ENCODE measurements at regions not wholly inside any gene's neighbourhood (a gene's known extent, or its start where the extent isn't known, plus 50 kb on each side); places are given as distances from the start of the nearest gene placed in this dataset.

DNA sequence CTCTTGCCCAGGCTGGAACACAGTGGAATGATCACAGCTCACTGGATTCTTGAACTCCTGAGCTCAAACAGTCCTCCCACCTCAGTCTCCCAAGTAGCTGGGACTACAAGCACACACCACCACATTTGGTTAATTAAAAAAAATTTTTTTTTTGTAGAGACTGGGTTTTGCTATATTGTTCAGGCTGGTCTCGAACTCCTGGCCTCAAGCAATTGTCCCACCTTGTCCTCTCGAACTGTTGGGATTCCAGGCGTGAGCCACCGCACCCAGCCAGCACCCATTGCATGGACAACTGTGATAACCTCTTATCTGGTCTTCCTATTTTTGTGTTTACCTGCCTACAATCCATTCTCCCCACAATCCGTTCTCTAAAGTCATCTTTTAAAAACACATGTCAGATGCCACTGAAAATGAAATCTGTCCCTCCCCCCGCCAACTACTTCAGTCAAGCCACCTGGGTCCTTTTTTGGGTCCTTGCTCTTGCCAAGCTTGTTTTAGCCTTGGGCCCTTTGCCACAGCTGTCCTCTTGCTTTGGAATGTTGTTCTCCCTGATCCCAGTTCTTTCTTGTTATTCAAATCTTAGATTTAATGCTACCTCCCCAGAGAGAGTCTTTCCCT is 250.5 kb downstream of the PIK3R1 start:
- H3K9me3 Mint-ChIP-seq = no peaks in the 10 kb centered on the region
- H3K4me3 Mint-ChIP-seq = no peak overlapping the region
- no peak for DNase-seq
- intact Hi-C loops (cut with micrococcal nuclease) = loop anchor here (10.0 kb wide), 2 partner anchors 279 to 951 kb away; no protein-coding TSS in a partner anchor
- H3K36me3 Mint-ChIP-seq (ENCODE audit: low read depth) = no peaks in the 10 kb centered on the region
- H3K4me1 Mint-ChIP-seq (ENCODE audit: low read depth) = no peaks in the 10 kb centered on the region
- no peaks in the 10 kb centered on the region for H3K27me3 Mint-ChIP-seq (ENCODE audit: low read depth)
- CTCF ChIA-PET = no interaction called here
- H3K27ac Mint-ChIP-seq = no peak overlapping the region

- no peaks in the 10 kb centered on the region for H3K27me3 Mint-ChIP-seq (ENCODE audit: low read depth)
- DNase-seq = no peak
- H3K4me3 Mint-ChIP-seq = no peak overlapping the region
- H3K4me1 Mint-ChIP-seq (ENCODE audit: low read depth) = no peaks in the 10 kb centered on the region
- CTCF ChIA-PET = no interaction called here
- no peaks in the 10 kb centered on the region for H3K9me3 Mint-ChIP-seq
- H3K27ac Mint-ChIP-seq = no peak overlapping the region
- intact Hi-C loops (cut with micrococcal nuclease) = loop anchor here (10.0 kb wide), 2 partner anchors 278 to 952 kb away; no protein-coding TSS in a partner anchor
- H3K36me3 Mint-ChIP-seq (ENCODE audit: low read depth) = no peaks in the 10 kb centered on the region
Measured at GRCh38 chr5:68467208-68467607, 251.7 kb downstream of the PIK3R1 start.

DNA sequence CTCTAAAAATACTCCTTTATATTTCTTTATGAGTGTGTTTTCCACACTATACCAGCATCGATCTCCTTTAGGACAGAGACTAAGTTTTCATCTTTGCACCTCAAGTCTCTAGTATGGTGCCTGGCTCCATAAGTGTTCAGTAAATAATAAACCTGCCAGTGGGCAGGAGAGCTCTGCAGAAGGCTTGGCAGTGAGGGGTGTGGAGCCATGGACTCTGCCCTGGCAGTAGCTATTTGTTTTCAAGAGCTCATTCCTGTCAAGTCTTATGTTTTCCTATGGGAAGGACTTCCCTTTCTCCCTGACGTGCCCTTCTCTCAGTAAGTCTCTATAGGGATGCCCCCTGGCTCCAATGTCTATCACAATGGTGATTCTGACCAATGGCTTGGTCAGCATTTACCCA is 252.2 kb downstream of the PIK3R1 start:
- no peak for DNase-seq
- intact Hi-C loops (cut with micrococcal nuclease) = loop anchor here (10.0 kb wide), 2 partner anchors 277 to 953 kb away; no protein-coding TSS in a partner anchor
- CTCF ChIA-PET = no interaction called here
- Mint-ChIP-seq H3K27me3 (ENCODE audit: low read depth) (no peaks in the 10 kb centered on the region), H3K4me3 (no peak overlapping the region), H3K9me3 (no peaks in the 10 kb centered on the region), H3K36me3 (ENCODE audit: low read depth) (no peaks in the 10 kb centered on the region), H3K27ac (no peak overlapping the region), H3K4me1 (ENCODE audit: low read depth) (no peaks in the 10 kb centered on the region)

- H3K4me1 Mint-ChIP-seq (ENCODE audit: low read depth) = no peaks in the 10 kb centered on the region
- intact Hi-C loops (cut with micrococcal nuclease) = loop anchor here (10.0 kb wide), 2 partner anchors 276 to 954 kb away; no protein-coding TSS in a partner anchor
- H3K4me3 Mint-ChIP-seq = no peak overlapping the region
- no peaks in the 10 kb centered on the region for H3K27me3 Mint-ChIP-seq (ENCODE audit: low read depth)
- no peak overlapping the region for H3K27ac Mint-ChIP-seq
- no peaks in the 10 kb centered on the region for H3K36me3 Mint-ChIP-seq (ENCODE audit: low read depth)
- no peak for DNase-seq
- H3K9me3 Mint-ChIP-seq = no peaks in the 10 kb centered on the region
- CTCF ChIA-PET = no interaction called here
Measured at GRCh38 chr5:68468322-68468721, 252.8 kb downstream of the PIK3R1 start.

DNA sequence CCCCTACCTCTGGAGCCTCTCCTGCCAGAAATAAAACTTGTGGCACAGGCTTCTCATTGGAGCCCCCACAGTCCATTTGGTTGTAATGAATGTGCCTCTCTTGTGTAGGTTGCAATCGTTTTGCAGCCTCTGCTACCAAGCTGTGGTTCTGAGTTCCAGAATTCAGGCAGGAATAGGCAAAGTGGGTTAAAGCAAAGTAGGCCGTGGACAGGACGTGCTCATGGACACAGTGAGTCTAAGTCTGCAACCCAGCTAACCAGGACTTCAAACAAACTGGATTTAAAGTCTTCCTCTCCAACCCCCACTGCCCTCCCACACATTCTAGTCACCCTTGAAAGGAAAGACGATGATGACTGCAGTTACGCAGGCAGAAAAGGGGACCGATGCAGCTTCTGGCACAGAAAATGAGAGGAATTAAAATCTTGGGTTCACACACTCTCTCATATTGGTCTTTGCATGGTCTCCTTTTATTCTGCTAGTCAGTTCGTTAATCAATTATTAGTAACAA is 260.0 kb downstream of the PIK3R1 start:
- Mint-ChIP-seq H3K27me3 (ENCODE audit: low read depth) (no peaks in the 10 kb centered on the region), H3K4me3 (no peak overlapping the region), H3K27ac (no peak overlapping the region), H3K9me3 (no peaks in the 10 kb centered on the region), H3K4me1 (ENCODE audit: low read depth) (no peaks in the 10 kb centered on the region), H3K36me3 (ENCODE audit: low read depth) (no peaks in the 10 kb centered on the region)
- intact Hi-C loops (cut with micrococcal nuclease) = no loop called here
- CTCF ChIA-PET = no interaction called here
- no peak for DNase-seq

DNA sequence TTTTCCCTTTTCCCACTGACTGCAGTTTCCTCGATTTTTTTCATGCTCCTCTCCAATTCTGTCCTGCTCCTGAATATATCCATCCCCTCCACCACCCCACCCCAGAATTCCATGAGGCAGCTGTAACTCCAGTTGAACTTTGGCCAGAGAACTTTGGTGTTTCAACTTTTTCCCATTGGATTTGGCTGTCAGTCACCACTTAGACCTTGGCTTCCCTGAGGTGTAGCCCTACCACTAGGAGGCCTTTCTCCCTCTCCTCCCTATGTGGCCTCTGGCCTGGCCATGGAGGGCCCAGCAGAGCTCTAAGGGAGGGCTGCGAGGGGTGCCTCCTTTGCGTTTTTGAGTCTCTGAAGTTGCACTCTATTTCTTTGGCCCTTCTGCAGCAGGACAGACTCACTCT is 261.3 kb downstream of the PIK3R1 start:
- no peak overlapping the region for H3K27ac Mint-ChIP-seq
- H3K4me1 Mint-ChIP-seq (ENCODE audit: low read depth) = no peaks in the 10 kb centered on the region
- DNase-seq = no peak
- intact Hi-C loops (cut with micrococcal nuclease) = no loop called here
- CTCF ChIA-PET = no interaction called here
- no peaks in the 10 kb centered on the region for H3K27me3 Mint-ChIP-seq (ENCODE audit: low read depth)
- H3K4me3 Mint-ChIP-seq = no peak overlapping the region
- H3K9me3 Mint-ChIP-seq = no peaks in the 10 kb centered on the region
- no peaks in the 10 kb centered on the region for H3K36me3 Mint-ChIP-seq (ENCODE audit: low read depth)

GRCh38 chr5:68478301-68479095 is 262.9 kb downstream of the PIK3R1 start:
- CTCF ChIA-PET = interaction anchor here (0.6 kb wide), 1 partner anchor 239 kb away, joined by 3 read pairs; no protein-coding TSS in a partner anchor
- H3K4me3 Mint-ChIP-seq = no peak overlapping the region
- H3K27me3 Mint-ChIP-seq (ENCODE audit: low read depth) = peaks cover 2% of the 10 kb centered on the region
- no peaks in the 10 kb centered on the region for H3K4me1 Mint-ChIP-seq (ENCODE audit: low read depth)
- DNase-seq = no peak
- intact Hi-C loops (cut with micrococcal nuclease) = no loop called here
- H3K9me3 Mint-ChIP-seq = no peaks in the 10 kb centered on the region
- H3K36me3 Mint-ChIP-seq (ENCODE audit: low read depth) = no peaks in the 10 kb centered on the region
- no peak overlapping the region for H3K27ac Mint-ChIP-seq

GRCh38 chr5:68479524-68479923 is 264.0 kb downstream of the PIK3R1 start:
- Mint-ChIP-seq H3K4me1 (ENCODE audit: low read depth) (no peaks in the 10 kb centered on the region), H3K27me3 (ENCODE audit: low read depth) (peaks cover 2% of the 10 kb centered on the region), H3K9me3 (no peaks in the 10 kb centered on the region), H3K27ac (no peak overlapping the region), H3K36me3 (ENCODE audit: low read depth) (no peaks in the 10 kb centered on the region), H3K4me3 (no peak overlapping the region)
- no peak for DNase-seq
- CTCF ChIA-PET = no interaction called here
- intact Hi-C loops (cut with micrococcal nuclease) = no loop called here

- Mint-ChIP-seq H3K27ac (no peak overlapping the region), H3K4me1 (ENCODE audit: low read depth) (no peaks in the 10 kb centered on the region), H3K9me3 (no peaks in the 10 kb centered on the region), H3K27me3 (ENCODE audit: low read depth) (peaks cover 2% of the 10 kb centered on the region), H3K36me3 (ENCODE audit: low read depth) (no peaks in the 10 kb centered on the region), H3K4me3 (no peak overlapping the region)
- CTCF ChIA-PET = interaction anchor here (0.6 kb wide), 1 partner anchor 82 kb away, joined by 3 read pairs; no protein-coding TSS in a partner anchor
- no peak for DNase-seq
- intact Hi-C loops (cut with micrococcal nuclease) = no loop called here
Measured at GRCh38 chr5:68480335-68480940, 264.9 kb downstream of the PIK3R1 start.

DNA sequence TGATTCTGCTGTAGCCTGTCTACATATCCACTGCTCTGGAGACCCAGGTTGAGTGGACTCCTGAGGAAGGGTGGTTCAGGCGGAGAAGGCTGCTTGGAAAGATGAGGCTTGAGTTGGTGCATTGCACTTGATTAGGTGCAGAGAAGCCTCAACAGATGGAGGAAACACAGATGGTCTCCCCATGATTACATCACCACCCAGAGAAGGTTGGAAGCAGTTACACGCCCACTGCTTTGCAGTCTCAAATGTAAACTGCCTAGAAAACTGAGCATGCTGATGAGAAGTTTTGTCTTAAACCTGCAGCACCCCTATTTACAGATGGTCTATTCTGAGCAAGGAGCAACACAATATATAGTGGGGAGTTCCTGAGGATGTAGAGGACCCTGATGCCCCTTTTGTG is 266.6 kb downstream of the PIK3R1 start:
- H3K27ac Mint-ChIP-seq = no peak overlapping the region

GRCh38 chr5:68484307-68485068 is 268.9 kb downstream of the PIK3R1 start:
- Mint-ChIP-seq H3K4me3 (no peak overlapping the region), H3K4me1 (ENCODE audit: low read depth) (no peaks in the 10 kb centered on the region), H3K27ac (no peak overlapping the region), H3K36me3 (ENCODE audit: low read depth) (no peaks in the 10 kb centered on the region), H3K9me3 (no peaks in the 10 kb centered on the region), H3K27me3 (ENCODE audit: low read depth) (peaks cover 6% of the 10 kb centered on the region)
- no peak for DNase-seq
- CTCF ChIA-PET = no interaction called here
- intact Hi-C loops (cut with micrococcal nuclease) = no loop called here

More for the DNA sequence above, 266.6 kb downstream of the PIK3R1 start:
- no peaks in the 10 kb centered on the region for H3K4me1 Mint-ChIP-seq (ENCODE audit: low read depth)
- no peaks in the 10 kb centered on the region for H3K9me3 Mint-ChIP-seq
- DNase-seq = no peak
- H3K36me3 Mint-ChIP-seq (ENCODE audit: low read depth) = no peaks in the 10 kb centered on the region
- no peak overlapping the region for H3K4me3 Mint-ChIP-seq
- peaks cover 2% of the 10 kb centered on the region for H3K27me3 Mint-ChIP-seq (ENCODE audit: low read depth)
- CTCF ChIA-PET = no interaction called here
- intact Hi-C loops (cut with micrococcal nuclease) = no loop called here

GRCh38 chr5:68489556-68489955 is 274.0 kb downstream of the PIK3R1 start:
- Mint-ChIP-seq H3K27me3 (ENCODE audit: low read depth) (peaks cover 3% of the 10 kb centered on the region), H3K9me3 (no peaks in the 10 kb centered on the region), H3K36me3 (ENCODE audit: low read depth) (no peaks in the 10 kb centered on the region), H3K4me1 (ENCODE audit: low read depth) (no peaks in the 10 kb centered on the region), H3K4me3 (no peak overlapping the region), H3K27ac (no peak overlapping the region)
- CTCF ChIA-PET = no interaction called here
- DNase-seq = no peak
- intact Hi-C loops (cut with micrococcal nuclease) = no loop called here

All from activated naive CD4-positive, alpha-beta T cell treated with anti-CD3 and anti-CD28 coated beads for 36 hours (primary cell).